IPS-18c (cell line): ENCODE measurements at regions not wholly inside any gene's neighbourhood (a gene's known extent, or its start where the extent isn't known, plus 50 kb on each side); places are given as distances from the start of the nearest gene placed in this dataset.
"Not testable (repeated sequence)": the region's sequence is repeated elsewhere in the genome, so short reads cannot be mapped to it uniquely, and the experiment has no call there.

Experiments
- H3K4me3 ChIP-seq: 2 replicates; pipeline ENCODE4 v1.7.0; 2013; ENCODE audit warnings: low read depth, mild to moderate bottlenecking, low read length, moderate library complexity; ENCODE audit not compliant: insufficient read depth
- H3K9me3 ChIP-seq: one replicate; pipeline ENCODE4 v1.6.1; 2013; ENCODE audit warnings: mild to moderate bottlenecking, low read length, moderate library complexity; ENCODE audit not compliant: control insufficient read depth, insufficient read depth

- H3K9me3 ChIP-seq = no peaks in the 10 kb centered on the region
- no peak overlapping the region for H3K4me3 ChIP-seq
Measured at GRCh38 chr1:38730511-38731397, 128.8 kb downstream of the RRAGC start.

- H3K9me3 ChIP-seq = no peaks in the 10 kb centered on the region
- no peak overlapping the region for H3K4me3 ChIP-seq
Measured at GRCh38 chr1:38728585-38728908, 131.0 kb downstream of the RRAGC start.

GRCh38 chr1:38727684-38728584 is 131.6 kb downstream of the RRAGC start:
- H3K4me3 ChIP-seq = no peak overlapping the region; the same call in 1 of the 2 replicates

GRCh38 chr1:38725321-38725961 is 134.1 kb downstream of the RRAGC start:
- H3K9me3 ChIP-seq, H3K4me3 ChIP-seq: not testable (repeated sequence)

More at GRCh38 chr1:38727684-38728584, 131.6 kb downstream of the RRAGC start:
- H3K9me3 ChIP-seq = no peaks in the 10 kb centered on the region

DNA sequence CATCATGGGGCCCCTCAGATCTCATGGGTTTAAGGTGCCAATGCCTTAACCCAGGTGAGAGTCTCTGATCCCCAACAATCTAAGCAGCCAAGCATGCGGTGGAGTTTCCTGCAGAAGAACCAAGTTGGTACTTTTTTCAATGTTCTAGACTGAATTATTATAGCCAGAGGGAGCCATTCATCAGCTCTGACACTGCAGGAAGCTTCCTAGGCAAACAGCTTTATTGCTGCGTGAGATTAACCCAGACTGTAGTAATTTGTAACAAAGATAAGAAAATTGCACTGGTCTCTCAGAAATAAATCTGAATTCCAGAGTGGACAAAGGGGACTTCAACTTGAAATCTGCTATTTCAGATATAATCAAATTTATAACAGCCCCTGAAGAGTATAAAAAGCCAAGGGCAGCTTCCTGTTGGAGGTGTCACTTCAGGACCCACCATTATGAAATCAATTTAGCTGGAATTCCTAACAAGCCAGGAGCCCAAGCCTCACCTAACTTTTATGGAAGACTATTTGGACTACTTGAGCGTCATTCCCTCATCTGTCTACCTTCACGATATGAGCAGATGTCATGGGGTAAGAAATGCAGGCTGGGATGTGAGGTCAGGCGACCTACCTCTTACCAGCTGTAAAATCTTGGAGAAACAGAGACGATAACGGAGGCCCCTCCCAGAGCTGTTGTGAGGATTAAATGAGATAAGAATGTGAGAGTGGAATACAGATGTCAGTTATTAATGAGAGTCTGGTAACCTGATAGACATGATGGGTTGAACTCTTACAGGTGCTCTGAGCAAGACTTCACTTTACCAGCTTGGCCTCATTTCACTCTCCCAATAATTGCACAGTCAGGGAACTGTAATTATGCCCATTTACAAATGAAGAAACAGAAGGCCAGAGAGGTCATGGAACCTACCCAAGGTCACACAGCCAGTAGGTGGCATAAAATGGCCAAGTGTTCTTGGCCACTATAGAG is 135.1 kb downstream of the RRAGC start:
- Histone ChIP-seq H3K9me3 (peaks cover 2% of the 10 kb centered on the region), H3K4me3 (no peak overlapping the region)

DNA sequence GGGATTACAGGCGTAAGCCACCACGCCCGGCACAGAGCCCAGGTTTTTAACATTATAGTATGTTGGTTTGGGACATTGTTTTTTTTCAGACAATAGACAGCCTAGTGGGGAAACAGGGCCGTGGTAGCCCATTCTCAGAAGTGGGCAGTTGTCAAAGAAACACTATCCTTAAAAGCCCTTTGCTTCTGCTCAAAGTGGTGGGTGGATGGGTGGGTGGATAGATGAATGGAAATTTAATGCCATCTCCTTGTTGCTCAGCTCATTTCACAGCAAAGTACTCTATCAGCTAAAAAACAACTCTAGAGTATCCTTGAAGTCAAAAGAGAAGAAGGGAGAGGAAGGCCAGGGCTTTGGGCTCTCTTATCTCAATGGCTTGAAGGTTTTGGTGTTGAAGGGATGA is 137.8 kb downstream of the RRAGC start:
- Histone ChIP-seq H3K9me3 (peaks cover 2% of the 10 kb centered on the region), H3K4me3 (no peak overlapping the region)

DNA sequence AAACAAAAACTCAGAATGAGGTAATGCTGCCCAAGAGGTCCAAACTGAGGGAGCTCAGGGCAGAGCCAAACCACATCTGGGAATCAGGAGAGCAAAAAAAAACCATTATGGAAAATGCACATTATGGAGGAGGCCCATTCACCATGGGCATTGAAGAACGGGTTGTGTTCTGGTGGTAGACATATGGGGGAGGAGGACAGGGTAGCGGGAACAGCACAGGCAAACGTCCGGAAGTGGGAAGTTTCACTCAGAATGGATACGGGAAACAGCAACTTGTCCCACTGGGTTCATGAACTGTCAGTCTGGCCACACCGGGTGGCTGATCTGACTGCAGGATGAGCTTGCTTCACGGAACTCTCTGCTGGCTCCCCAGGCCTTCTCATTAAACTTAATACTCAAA is 139.7 kb downstream of the RRAGC start:
- Histone ChIP-seq H3K4me3 (no peak overlapping the region), H3K9me3 (peaks cover 2% of the 10 kb centered on the region)

GRCh38 chr1:38718031-38718430 is 141.5 kb downstream of the RRAGC start:
- no peak overlapping the region for H3K4me3 ChIP-seq
- peaks cover 2% of the 10 kb centered on the region for H3K9me3 ChIP-seq

GRCh38 chr1:38716229-38716628 is 143.3 kb downstream of the RRAGC start:
- Histone ChIP-seq H3K4me3 (no peak overlapping the region), H3K9me3 (peaks cover 2% of the 10 kb centered on the region)

GRCh38 chr1:38715415-38715814 is 144.2 kb downstream of the RRAGC start:
- H3K4me3 ChIP-seq = no peak overlapping the region
- no peaks in the 10 kb centered on the region for H3K9me3 ChIP-seq

GRCh38 chr1:38712046-38712445 is 147.5 kb downstream of the RRAGC start:
- H3K4me3 ChIP-seq = no peak overlapping the region
- no peaks in the 10 kb centered on the region for H3K9me3 ChIP-seq

DNA sequence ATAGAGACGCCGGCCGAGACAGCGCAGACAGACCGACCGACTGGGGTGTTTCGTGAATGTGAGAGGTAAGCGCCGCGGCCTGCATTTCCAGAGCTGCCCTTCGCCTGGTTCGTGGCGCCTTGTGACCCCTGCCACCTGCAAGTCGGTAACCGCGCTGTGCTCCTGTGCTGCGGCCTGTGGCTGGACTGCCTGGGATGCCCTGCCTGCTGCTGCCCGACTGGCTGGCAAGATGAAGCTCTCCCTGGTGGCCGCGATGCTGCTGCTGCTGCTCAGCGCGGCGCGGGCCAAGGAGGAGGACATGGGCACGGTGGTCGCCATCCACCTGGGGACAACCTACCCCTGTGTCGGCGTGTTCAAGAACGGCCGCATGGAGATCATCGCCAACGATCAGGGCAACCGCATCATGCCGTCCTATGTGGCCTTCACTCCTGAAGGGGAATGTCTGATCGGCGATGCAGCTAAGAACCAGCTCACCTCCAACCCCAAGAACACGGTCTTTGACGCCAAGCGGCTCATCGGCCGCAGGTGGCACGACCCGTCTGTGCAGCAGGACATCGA is 150.8 kb downstream of the RRAGC start:
- Histone ChIP-seq H3K9me3 (no peaks in the 10 kb centered on the region), H3K4me3 (no peak overlapping the region)

DNA sequence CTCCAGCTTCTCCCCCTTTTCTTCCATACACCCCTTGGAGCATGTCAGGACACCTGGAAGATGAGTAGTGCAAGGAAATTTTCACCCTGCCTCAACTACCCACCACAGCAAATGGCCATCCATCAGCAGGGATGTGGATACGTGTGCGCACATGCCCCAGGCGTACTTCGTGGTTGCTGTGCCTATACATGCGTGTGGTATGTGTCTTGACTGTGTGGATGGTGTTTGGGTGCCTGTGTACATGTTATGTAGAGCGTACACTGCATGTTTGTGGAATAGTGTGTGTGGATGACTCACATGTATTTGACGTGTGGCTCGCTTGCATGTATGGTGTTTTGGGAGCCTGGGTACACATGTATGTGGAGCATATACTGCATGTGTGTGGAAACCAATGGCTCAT is 158.5 kb downstream of the RRAGC start:
- Histone ChIP-seq H3K9me3 (peaks cover 2% of the 10 kb centered on the region), H3K4me3 (no peak overlapping the region)

- Histone ChIP-seq H3K9me3 (peaks cover 2% of the 10 kb centered on the region), H3K4me3 (no peak overlapping the region)
Measured at GRCh38 chr1:38700077-38700470, 159.5 kb downstream of the RRAGC start.

- Histone ChIP-seq H3K4me3 (no peak overlapping the region), H3K9me3 (peaks cover 3% of the 10 kb centered on the region)
Measured at GRCh38 chr1:38699330-38700076, 160.1 kb downstream of the RRAGC start.

- H3K9me3 ChIP-seq = peaks cover 8% of the 10 kb centered on the region
Measured at GRCh38 chr1:38697387-38697786, 162.2 kb downstream of the RRAGC start.

More at GRCh38 chr1:38697387-38697786, 162.2 kb downstream of the RRAGC start:
- H3K4me3 ChIP-seq = no peak overlapping the region
